Stimulated activated CD8-positive, alpha-beta memory T cell treated with anti-CD3 and anti-CD28 coated beads, Interleukin-12 subunit alpha, Interleukin-12 subunit beta, amount 100 ng/mL, for 24 hours (primary cell): ENCODE measurements at regions not wholly inside any gene's neighbourhood (a gene's known extent, or its start where the extent isn't known, plus 50 kb on each side); places are given as distances from the start of the nearest gene placed in this dataset.

ENCODE experiments used
- DNase-seq: peaks from one replicate; pipeline ENCODE4 v3.0.0-alpha.2; 2020; ENCODE audit errors: extremely low read depth

DNA sequence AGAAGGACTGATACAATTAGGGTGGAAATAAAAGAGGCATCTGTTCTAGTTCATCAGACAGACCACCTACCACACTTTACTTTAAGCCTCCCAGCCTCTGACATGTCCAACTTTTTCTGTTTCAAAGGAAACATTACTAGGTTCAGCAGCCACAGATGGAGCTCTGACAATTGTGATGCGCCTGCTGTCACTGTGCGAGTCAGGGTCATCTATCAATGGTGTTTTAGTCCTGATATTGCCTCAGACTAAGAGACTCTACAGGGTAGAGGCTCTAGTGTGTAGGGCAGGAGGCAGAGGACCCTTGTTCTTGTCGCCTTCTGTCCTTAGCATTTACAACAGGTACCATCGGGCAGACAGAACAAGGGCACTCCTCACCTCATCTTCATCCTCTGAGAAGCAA, 685.0 kb upstream of the SGCG start:
- no peak for DNase-seq

DNA sequence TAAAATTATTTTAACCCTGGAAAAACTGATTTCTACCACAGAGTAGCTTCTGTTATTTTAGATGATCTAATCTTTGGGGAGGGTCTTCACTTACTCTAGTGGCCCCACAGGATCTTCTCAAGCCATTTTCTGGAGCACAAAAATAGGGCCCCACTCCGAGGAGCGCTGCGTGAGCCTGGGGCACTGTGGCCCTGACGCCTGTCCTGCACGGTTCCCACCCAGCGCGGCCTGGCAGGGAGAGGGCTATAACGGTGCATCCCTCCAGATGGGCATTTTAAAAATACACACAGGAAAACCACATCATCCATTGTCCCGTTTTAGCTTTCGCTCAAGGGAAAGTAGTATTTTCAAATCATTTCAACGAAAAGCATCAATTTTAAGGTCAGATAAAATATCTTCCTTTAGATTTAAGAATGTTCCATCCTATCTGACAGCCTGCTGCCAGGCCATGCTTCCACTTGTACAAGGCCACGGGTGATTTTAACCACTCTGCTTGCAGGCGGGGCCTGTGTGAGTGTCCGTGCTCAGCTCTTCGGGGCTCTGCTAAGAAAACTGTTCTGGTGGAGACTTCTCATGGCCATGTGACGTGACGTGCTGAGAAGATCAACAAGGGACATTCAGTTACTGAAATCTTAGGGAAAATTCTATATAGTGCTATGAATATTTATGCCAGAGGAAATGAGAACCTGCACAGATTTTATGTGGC, 683.8 kb upstream of the SGCG start:
- DNase-seq: no peak

DNA sequence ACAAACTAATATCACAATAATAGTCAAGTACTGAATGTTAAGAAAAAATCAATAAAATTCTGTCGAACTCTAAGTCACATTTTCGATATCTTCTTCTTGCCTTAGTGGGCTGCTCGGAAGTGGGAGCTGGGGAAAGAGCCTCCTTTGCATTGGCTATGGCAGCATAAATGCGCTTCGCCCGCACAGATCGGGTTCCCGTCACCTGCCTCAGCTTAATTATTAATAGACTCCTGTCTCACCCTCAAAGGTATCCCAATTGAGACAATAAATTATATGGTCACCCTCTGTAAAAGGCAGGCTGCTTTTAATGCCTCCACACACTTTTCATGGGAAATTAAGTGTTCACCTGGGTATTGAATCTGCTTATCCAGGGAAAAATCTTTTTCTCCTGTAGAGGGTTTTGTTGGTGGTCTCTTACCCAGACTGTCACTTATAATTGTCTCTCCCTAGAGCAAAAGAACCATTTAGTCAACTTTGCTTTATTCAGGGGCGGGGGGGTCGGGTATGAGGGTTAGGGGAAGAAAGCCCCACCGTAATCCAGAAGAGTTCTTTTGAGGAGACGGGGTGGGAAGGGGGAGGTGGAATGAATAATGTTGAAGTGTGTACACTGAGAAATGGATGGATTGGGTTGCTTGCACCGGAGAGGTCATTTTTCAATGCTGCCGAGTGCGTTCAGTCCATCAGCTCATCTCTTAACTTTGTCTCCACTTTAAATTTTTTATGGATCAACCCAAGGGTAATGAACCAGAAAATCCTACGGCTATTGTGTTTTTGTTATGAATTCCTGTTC, 682.6 kb upstream of the SGCG start:
- DNase-seq: no peak

DNA sequence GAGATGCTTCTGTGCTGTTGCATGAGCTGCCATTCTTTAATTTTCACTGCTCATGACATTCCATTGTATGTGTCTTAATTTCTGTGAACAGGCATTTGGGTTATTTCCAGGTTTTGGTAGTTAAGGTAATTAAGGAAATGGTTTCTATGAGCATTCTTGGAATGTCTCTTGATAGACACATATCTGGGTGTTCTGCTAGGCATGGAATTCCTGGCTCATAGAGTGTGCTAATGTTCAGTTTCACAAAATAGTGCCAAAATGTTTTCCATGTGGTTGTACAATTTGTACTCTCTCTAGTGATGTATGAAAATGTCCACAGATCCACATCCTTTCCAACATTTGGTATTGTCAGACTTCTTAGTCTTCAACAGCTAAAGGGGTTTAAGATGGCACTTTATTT, 680.9 kb upstream of the SGCG start:
- no peak for DNase-seq

DNA sequence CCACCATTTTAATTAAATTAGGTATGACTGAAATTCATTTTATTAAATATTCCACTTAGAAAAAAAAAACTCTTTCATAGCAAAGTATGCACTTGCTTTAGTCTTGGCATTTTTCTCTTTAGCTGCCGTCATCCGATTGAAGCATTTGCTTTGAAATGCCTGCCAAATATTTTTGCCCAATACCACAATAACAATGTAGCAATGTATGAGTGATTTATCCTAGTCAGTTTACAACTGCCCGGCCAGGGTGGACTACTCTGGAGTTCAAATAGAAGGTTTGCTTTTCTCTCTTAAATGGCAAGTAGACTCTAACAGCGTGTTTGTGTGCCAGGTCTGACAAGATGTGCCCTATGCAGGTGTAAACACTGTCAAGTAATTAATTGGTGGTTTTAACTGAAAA, 675.3 kb upstream of the SGCG start:
- DNase-seq: no peak

DNA sequence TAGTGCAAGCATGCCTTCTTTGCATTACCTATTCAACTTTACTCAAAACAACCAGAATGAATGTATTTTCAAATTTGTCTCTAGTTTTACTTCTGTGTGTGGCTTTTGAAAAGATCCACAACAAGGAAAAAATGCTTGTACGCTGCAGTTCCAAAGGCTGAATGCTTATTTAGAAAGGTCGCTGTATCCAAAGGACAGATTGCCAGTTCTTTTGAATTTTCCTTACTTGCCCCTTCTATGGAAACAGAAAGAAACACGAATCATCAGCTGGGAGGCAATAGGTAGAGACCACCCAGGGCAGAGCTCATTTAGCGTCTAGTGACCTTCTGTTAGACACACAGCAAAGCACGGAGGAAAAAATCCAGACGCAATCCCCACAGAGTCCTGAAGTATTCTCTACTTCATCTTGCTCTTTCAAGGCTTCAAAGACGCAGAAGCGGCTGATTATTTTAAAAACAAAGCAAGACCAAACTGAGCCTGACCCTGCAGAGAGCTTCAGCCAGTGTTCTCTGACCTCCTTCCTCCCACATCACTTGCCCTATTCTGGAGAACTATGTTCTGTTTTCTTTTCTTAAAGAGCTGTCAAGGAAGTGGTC, 674.6 kb upstream of the SGCG start:
- no peak for DNase-seq

DNA sequence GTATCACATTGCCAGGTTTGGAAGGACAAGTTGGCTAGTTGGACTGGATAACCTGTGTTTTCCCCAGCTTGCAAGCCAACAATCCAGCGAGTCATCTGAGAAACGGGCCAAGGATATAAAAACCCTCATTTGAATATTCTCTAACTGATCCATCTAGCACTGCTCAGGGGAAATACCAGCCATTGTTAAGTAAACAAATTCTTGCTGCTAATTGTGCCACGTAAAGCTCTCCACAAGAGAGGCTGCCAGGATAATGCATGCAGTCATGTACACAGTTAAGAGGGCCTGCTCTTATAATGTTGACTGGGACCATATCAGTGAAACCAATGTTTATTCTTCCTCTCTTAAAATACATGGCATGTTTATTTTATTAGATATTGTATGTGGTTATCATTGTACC, 663.2 kb upstream of the SGCG start:
- no peak for DNase-seq

DNA sequence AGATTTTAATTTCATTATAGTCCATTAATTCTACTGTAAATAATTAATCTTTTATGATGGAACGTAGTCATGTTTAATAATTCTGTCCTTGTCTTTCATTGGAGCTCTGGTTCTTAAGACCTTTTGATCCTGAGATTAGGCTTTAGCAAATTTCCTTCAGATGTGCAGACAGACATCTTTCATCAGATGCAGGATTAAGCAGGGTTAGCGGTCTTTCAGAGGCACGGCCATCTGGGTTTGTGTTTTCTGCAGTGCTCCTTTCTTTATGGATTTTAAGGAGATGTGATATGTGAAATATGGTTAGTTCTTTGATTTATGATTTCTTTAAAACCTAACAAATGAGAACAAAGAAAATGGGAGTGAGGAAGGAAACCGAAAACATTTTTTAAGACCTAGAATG, 643.9 kb upstream of the SGCG start:
- no peak for DNase-seq

DNA sequence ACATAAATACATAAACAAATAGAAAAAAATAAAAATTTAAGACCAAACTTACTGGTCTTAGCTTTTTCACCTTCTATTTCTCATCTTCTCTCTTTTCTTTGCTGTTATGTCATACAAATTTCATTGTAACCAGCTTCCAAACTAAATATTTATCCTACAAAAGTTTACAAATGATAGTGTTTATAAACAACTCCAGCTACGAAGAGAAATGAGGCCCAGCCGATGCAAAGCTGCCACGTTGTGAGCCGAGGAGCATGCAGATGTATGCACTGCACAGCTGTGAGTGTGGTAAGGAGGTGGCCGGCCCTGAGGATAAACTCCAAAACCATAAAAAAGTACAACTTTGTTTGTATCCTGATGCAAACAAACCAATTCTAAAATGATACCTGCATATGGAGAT, 642.4 kb upstream of the SGCG start:
- no peak for DNase-seq

DNA sequence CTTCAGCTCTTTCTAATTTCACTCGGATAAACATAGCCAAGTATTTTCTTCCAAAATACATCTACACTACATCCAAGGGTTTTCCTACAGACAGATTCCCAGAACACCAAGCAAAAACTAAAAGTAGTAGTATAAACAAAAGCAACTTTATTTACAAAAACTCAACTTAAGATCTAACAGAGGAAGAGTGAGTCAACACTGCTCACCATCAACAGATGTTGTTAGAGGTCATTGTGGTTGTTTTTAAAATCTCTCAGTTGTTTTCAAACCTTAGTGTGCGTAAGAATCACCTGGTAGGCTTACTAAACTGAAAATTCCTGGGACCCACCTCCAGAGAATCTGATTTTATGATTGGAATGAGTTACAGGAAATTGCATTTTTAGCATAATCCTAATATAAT, 631.7 kb upstream of the SGCG start:
- no peak for DNase-seq

DNA sequence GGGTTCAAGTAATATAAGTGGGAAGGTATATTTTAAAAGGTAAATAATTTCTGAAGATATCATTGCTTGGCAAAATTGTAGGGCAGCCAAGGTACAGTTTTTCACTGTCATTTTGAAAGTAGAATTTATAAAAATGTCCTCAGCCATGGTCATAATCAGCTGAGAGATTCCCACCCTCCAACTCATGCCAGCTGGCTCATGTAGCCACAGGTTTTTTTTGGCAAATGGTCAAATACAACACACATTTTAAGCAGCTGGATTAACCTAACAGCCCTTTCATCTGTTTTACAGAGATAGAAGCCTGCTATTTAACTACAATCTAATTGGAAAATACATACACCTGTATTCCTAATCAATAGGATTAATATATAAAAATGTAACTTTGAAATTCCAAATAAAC, 619.2 kb upstream of the SGCG start:
- DNase-seq: no peak

DNA sequence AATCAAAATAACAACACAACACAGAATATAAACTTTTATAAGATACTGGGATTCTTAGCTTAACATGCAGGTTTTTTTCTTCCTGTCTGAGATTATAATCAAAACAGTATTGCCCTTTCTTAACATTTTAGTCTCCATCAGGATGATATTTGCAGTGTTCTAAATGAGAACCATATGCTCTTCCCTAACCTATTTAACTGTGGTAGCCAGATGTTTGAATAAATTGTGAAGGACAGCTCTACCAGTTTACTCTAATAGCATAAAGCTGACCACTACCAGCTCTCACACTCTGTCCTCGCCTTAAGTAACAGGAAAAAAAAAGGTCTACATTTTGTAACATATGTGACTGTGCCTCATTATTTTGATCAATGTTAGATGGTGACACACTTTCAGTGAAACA, 618.7 kb upstream of the SGCG start:
- no peak for DNase-seq

DNA sequence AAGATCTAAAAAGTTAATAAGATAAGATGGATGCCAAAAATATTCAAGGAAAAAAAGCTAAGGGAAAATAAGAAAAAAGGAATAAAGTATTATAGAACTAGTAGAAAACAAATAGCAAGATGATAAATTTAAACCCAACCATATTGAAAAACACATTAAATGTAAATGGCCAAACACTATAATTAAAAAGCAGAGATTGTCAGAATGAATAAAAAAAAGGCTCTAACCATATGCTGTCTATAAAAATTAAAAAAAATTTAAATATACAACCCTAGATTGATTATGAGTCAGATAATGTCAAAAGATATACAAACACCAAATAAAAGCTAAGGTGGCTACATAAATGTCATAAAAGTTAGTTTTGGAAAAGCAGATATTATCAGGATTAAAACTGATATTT, 617.5 kb upstream of the SGCG start:
- no peak for DNase-seq

DNA sequence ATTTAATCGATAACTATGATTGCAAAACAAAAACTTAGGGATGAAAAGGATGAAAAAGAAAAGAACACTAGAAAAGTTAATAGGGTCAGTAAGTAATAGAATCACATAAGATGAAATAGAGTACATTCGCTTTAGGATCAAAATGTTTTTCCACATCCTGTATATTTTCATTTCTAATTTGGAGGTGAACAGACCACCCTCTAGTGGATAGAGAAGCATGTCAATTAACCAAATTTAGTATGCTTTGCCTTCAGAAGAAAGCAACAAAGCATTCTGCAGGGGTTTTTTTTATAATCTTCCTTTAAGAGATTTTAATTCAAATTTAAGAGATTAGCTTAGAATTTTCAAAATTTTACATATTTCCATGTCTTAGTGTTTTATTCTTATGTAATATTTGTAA, 611.0 kb upstream of the SGCG start:
- no peak for DNase-seq

DNA sequence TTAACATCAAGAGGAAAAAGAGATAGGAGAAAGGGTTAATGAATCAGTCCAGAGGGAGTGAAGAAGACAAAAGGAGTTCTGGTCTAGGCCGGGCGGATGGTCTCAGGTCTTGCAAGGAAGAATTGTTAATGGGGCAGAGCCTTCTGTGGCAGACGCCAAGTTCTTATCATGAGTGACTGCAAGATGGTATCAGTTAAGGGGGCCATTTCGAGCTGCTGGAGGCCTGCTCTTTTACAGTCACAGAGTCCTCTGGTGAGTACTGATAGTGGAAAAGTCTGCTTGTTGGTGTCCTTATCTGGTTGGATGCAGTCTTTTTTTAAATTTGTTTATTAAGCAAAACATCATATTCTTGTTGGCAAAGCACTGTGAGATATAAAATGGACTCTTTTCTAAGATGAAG, 590.9 kb upstream of the SGCG start:
- DNase-seq: no peak

DNA sequence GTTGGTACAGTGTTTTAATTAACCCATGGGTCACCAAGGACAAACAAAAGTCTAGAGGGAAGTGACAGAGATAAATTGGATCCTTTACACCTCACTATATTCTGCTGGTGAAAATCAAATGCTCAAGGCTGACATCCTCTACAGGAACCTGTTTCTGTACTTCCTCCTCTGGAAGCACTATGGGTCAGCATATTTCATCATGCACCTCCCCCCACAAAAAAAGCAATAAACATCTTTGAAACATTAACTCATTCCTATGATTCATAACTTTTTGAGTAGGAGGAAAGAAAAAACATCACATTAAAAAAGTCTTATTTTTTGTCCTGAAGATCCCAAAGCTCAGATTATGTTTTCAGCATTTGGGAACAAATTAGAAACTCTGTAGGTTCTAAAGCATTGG, 588.3 kb upstream of the SGCG start:
- no peak for DNase-seq

DNA sequence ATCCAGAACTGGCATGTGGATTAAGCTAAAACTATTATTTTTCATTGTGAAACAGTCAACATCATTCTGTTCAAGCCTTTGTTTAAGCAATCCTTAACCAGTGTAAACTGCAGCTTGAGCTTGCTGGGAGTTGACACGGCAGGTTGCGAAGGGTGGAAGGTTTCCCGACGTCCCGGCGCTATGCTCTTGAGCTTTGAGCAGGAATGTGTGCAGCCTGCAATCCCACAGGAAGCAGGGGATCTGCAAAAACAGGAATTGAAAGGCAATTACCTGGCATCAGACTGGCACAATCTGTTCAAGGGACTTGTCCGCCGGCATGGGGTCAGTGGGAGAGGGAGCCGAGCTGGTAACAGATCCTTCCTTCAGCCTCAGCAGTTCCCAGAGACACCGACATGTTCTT, 586.7 kb upstream of the SGCG start:
- no peak for DNase-seq

DNA sequence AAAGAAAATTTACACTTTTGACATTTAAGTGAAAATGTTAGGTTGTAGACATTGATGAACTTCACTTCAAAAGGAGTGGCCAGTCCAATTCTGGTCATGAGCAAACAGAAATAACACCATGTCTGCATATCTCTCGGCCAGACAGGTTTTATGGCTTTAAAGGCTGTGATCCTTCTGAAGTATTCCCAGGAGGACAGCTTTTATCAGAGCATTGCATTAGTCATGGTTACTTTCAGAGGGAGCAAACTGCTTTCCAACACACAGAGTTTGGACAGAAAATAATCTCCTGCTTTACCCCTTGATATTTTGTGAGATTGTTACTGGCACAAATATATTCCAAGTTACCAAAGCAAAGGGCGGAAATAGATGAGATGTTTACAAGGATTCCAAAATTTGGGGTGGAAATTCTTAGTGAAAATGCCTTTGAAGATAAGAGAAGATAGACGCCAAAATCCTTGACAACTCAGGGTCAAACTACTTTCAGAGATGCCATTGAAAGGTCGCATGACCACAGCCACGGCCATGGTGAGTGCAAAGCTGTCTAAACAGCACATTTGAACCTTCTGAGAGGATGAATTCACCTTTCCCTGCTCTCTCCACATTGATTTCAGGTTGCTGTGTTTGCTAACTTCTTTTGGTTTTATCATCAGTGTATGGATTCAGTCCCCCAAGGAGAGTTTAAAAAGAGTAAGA, 584.5 kb upstream of the SGCG start:
- DNase-seq: no peak

DNA sequence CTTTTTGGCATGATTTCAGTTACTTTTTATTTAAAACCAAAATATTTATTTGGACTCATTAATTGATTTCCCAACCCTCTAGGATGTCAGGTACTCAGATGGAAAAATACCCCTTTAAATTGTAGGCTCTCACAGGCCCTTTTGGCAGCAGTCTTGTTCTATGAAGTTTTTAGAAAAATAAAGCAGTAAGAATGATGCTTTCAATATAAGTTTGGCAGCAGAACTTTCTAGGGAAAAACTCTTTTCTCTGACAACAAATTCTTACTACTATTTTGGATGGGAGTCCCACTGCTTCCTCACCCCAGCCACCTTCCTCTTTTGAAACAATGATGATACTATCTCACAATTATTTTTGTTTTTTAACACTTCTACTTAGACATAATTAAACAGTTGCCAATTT, 581.6 kb upstream of the SGCG start:
- DNase-seq: no peak

DNA sequence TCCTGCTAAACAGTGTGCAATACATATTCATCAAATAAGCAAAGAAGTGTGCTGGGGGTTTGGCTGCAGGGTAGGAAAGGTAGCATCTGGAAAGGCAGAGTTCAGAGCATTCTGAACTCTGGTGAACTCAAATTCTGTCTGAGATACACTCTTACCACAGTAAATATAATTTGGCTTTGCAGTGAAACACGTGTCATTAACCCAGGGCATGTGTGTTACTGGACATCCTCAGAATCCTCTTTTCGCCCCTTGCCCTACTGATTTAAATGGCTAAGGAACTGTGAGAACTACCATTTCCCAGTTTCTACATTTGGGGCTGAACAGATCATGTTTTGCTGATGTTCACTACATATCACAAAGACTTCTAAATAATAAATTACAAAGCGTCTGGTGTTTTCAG, 562.8 kb upstream of the SGCG start:
- DNase-seq: no peak

DNA sequence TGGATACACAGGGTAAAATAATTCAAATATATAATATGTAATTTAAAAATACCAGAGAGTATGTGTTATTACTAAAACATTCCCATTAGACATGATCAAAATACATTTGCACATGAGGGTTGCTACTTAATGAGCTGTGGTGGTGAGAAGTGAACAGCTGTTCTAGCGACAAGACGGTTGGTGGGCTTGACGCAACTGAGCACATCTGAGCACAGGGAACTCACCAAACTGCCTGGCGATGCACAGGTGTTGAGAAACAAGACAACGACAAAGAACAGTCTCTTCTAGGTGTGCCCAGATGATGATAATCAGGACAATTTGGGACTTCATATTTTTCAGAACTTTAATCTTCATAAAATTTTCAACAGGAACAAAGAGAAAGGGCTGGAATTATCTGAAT, 555.1 kb upstream of the SGCG start:
- DNase-seq: no peak

DNA sequence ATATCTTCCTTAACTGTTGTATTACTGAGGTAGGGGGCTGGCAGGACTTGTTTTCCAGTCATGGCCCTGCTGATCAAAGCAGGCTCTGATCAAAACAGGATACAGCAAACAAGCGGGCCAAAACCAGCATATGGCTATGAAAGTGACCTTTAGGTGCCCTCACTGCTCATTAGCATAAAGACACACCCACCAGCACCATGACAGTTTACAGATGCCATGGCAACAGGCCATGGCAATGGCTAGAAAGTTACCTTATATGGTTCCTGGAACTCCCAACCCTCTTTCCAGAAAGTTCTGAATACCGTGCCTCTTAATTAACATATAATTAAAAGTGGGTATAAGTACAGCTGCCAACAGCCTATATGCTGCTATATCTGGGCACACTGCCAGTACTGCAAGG, 551.4 kb upstream of the SGCG start:
- DNase-seq: no peak

DNA sequence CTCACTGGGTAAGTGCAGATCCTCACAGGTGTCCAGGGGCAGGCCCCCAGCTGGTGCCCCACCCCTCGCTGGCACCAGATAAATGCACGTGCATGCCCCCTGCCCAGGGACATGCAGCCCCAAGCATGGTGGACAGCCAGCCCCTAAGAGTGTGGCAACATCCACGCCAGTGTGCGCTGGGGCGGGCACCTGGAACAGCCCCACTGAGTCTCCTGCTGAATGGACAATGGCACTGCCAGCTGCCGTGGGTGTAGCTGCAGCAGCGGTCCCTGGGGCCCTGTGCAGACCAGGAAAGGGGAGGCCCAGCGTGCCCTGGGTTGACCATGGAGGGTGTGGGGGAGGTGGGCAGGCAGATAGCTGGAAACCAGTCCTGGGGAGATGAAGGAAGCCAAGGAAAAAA, 538.7 kb upstream of the SGCG start:
- DNase-seq: no peak
